ENCODE measurements at regions not wholly inside any gene's neighbourhood (a gene's known extent, or its start where the extent isn't known, plus 50 kb on each side); places are given as distances from the start of the nearest gene placed in this dataset.
"Not testable (repeated sequence)": the region's sequence is repeated elsewhere in the genome, so short reads cannot be mapped to it uniquely, and the experiment has no call there.

DNA sequence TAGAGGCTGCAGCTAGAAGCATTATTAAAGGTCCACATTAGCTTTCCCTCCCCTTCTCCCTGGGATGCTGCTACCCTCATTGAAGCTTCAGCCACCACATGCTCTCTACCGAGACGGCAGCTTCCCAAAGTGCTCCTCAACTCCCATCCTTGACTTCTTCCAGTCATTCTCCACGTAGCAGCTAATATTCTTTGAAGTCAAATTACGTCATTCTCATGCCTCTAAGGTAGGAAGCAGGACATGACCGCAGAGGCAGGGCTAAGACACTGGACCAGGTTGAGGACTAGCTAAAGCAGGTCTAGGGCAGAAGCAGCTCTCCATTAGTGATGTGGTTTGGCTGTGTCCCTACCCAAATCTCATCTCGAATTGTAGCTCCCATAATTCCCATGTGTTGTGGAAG is 128.3 kb downstream of the SHOX start:
- TF ChIP-seq, protein P1, sequence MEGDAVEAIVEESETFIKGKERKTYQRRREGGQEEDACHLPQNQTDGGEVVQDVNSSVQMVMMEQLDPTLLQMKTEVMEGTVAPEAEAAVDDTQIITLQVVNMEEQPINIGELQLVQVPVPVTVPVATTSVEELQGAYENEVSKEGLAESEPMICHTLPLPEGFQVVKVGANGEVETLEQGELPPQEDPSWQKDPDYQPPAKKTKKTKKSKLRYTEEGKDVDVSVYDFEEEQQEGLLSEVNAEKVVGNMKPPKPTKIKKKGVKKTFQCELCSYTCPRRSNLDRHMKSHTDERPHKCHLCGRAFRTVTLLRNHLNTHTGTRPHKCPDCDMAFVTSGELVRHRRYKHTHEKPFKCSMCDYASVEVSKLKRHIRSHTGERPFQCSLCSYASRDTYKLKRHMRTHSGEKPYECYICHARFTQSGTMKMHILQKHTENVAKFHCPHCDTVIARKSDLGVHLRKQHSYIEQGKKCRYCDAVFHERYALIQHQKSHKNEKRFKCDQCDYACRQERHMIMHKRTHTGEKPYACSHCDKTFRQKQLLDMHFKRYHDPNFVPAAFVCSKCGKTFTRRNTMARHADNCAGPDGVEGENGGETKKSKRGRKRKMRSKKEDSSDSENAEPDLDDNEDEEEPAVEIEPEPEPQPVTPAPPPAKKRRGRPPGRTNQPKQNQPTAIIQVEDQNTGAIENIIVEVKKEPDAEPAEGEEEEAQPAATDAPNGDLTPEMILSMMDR (IDR thresholded peaks at IDR 0.05): no peak
- H3K4me3 ChIP-seq: no peak overlapping the region
- intact Hi-C loops (cut with DNase I): no loop called here
- H3K27me3 ChIP-seq: no peaks in the 10 kb centered on the region
- no peaks in the 10 kb centered on the region for H3K4me1 ChIP-seq
- H3K36me3 ChIP-seq: no peaks in the 10 kb centered on the region
- no peak overlapping the region for H3K27ac ChIP-seq
- 77 to 80% methylated on average over 6 of the region's 6 CpGs for WGBS, 2 donors
- H3K9me3 ChIP-seq: no peaks in the 10 kb centered on the region
- ATAC-seq (no peak), DNase-seq (no peak)

DNA sequence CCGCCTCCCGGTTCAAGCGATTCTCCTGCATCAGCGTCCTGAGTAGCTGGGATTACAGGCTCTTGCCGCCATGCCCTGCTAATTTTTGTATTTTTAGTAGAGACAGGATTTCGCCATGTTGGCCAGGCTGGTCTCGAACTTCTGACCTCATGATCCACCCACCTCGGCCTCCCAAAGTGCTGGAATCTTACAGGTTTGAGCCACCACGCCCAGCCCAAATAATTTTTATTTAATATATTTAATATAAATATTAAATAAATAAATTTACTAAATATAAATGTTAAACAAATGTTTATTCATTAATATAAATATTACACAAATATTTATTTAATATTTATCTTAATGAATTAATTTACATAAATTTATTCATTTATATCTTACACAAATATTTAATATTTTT is 120.2 kb downstream of the SHOX start:
- H3K4me3 ChIP-seq: no peak overlapping the region
- 75 to 77% methylated on average over 9 of the region's 9 CpGs for WGBS, 2 donors
- peaks cover 0 to 18% (median 0%) of the 10 kb centered on the region in 11 donors for H3K9me3 ChIP-seq
- no peaks in the 10 kb centered on the region for H3K4me1 ChIP-seq
- no peak overlapping the region for H3K27ac ChIP-seq
- TF ChIP-seq, protein P1 (IDR thresholded peaks at IDR 0.05): no peak
- intact Hi-C loops (cut with DNase I): no loop called here
- no peaks in the 10 kb centered on the region for H3K27me3 ChIP-seq
- ATAC-seq: no peak
- no peak for DNase-seq
- H3K36me3 ChIP-seq: no peaks in the 10 kb centered on the region

DNA sequence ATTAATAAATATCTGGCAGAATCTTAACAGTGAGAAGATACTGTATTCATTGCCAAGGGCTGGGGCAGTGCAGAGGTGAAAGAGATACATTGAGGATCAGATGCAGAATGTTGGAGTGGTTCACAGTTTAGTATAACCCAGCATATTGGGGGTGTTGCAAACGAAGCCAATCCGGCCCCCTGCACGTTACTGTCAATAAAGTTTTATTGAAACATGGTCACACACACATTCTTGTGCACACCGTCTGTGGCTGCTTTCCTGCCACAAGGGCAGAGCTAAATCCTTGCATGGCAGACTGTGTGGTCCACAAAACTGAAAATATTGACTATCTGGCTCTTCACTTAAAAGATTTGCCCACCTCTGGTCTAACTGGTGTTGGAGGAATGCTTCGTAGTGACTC is 119.7 kb downstream of the SHOX start:
- Histone ChIP-seq H3K4me1 (no peaks in the 10 kb centered on the region), H3K9me3 (peaks cover 0 to 19% (median 0%) of the 10 kb centered on the region in 11 donors), H3K27ac (no peak overlapping the region), H3K4me3 (no peak overlapping the region), H3K27me3 (no peaks in the 10 kb centered on the region), H3K36me3 (no peaks in the 10 kb centered on the region)
- TF ChIP-seq, protein P1 (IDR thresholded peaks at IDR 0.05): no peak
- ATAC-seq (no peak), DNase-seq (no peak)
- intact Hi-C loops (cut with DNase I): no loop called here
- WGBS, 2 donors: 79 to 89% methylated on average over 5 of the region's 5 CpGs

DNA sequence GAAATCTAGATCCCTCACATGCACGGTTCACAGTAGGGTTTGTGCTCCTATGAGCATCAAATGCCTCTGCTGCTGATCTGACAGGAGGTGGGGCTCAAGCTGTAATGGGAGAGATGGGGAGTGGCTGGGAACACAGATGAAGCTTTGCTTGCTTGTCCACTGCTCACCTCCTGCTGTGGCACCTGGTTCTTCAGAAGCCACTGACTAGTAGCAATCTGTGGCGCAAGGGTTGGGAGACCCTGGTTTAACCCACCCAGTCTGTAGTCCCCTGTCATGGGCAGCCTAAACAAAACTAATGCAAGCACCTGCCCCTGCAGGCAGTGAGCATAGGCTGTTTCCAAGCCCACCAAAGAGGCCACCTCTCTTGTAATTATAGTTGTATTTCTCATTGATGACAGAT is 116.6 kb downstream of the SHOX start:
- peaks cover 0 to 19% (median 0%) of the 10 kb centered on the region in 11 donors for H3K9me3 ChIP-seq
- intact Hi-C loops (cut with DNase I): no loop called here
- no peaks in the 10 kb centered on the region for H3K4me1 ChIP-seq
- H3K4me3 ChIP-seq: no peak overlapping the region
- ATAC-seq (no peak), DNase-seq (no peak)
- TF ChIP-seq, protein P1 (IDR thresholded peaks at IDR 0.05): no peak
- WGBS, 2 donors: 72 to 88% methylated on average over 2 of the region's 2 CpGs
- no peak overlapping the region for H3K27ac ChIP-seq
- H3K27me3 ChIP-seq: no peaks in the 10 kb centered on the region
- H3K36me3 ChIP-seq: no peaks in the 10 kb centered on the region

DNA sequence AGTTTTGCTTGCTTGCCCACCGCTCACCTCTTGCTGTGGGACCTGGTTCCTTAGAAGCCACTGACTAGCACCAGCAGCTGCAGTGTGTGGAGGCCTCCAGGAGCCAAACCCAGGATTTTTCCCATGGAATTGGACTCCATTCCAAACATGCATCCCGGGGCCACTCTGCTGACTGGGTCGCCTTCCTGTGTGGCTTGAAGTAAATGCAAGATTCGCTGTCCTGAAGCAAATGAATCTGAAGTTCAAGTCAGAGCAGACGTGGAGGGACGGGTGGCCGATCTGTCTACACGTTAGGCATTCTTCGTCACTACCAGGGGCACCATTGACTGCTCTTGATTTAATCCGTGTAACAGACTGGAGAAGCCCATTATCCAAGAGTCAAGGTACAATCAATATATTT is 109.0 kb downstream of the SHOX start:
- intact Hi-C loops (cut with DNase I): no loop called here
- no peaks in the 10 kb centered on the region for H3K4me1 ChIP-seq
- H3K9me3 ChIP-seq: peaks cover 0 to 16% (median 0%) of the 10 kb centered on the region in 11 donors
- no peak overlapping the region for H3K27ac ChIP-seq
- no peak overlapping the region for H3K4me3 ChIP-seq
- 70 to 75% methylated on average over 10 of the region's 10 CpGs for WGBS, 2 donors
- no peak for DNase-seq
- ATAC-seq: no peak
- H3K27me3 ChIP-seq: no peaks in the 10 kb centered on the region
- TF ChIP-seq, protein P1 (IDR thresholded peaks at IDR 0.05): no peak
- H3K36me3 ChIP-seq: no peaks in the 10 kb centered on the region

DNA sequence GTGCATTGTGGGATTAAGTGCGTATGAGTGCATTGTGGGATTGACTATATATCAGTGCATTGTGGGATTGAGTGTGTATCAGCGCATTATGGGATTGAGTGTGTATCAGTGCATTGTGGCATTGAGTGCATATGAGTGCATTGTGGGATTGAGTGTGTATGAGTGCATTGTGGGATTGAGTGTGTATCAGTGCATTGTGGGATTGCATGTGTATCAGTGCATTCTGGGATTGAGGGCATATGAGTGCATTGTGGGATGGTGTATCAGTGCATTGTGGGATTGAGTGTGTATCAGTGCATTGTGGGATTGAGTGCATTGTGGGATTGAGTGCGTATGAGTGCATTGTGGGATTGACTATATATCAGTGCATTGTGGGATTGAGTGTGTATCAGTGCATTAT is 106.4 kb downstream of the SHOX start:
- ATAC-seq; DNase-seq; H3K4me3 ChIP-seq; H3K36me3 ChIP-seq; H3K4me1 ChIP-seq; H3K27me3 ChIP-seq; intact Hi-C loops (cut with DNase I); H3K27ac ChIP-seq: not testable (repeated sequence)
- H3K9me3 ChIP-seq: peaks cover 0 to 14% (median 0%) of the 10 kb centered on the region in 11 donors
- 81% methylated on average over 3 of the region's 3 CpGs for WGBS, 2 donors
